ENCODE measurements at regions not wholly inside any gene's neighbourhood (a gene's known extent, or its start where the extent isn't known, plus 50 kb on each side); places are given as distances from the start of the nearest gene placed in this dataset.
A peak's percentile ranks its signal among the peaks of the same experiment; 100 is the strongest.

- ChIA-PET RAD21 (ENCODE audit: low non-redundant PET in 1 of 2, low total read pairs in 2 of 2, uncharacterized antibody in 2 of 2, unreplicated experiment in 2 of 2) (no interaction called here), POLR2A (no interaction called here), CTCF (interaction anchor here (1.5 kb wide), 1 partner anchor 12 kb away, joined by 4 read pairs; no protein-coding TSS in a partner anchor)
- DNase-seq (ENCODE audit: low read depth, low spot score) (no peak), ATAC-seq (no peak)
- Histone ChIP-seq H3K27ac (ENCODE audit: low read depth, low read length) (no peak overlapping the region), H2AFZ (ENCODE audit: low read depth, low read length, poor library complexity, severe bottlenecking) (peak overlapping the region; percentile 23), H3K36me3 (ENCODE audit: control insufficient read depth in 1 of 2, insufficient read depth in 2 of 2, low read length in 2 of 2) (no peaks in the 10 kb centered on the region), H3K4me2 (ENCODE audit: low read length) (peak overlapping the region; percentile 6; the same call in 1 of the 2 replicates), H4K20me1 (ENCODE audit: insufficient read depth) (no peaks in the 10 kb centered on the region), H3K9ac (ENCODE audit: low read length) (no peak overlapping the region), H3K9me2 (ENCODE audit: insufficient read depth) (no peaks in the 10 kb centered on the region), H3K4me1 (ENCODE audit: control insufficient read depth in 1 of 2, insufficient read depth in 2 of 2, low read length in 2 of 2) (peaks cover 0 to 42% of the 10 kb centered on the region in 2 experiments; a peak in 3 of 4 replicates), H3K4me3 (replicated peaks in 1 of 2; ENCODE audit: low read depth in 1 of 2, low read length in 2 of 2) (no peak overlapping the region), H3K79me2 (ENCODE audit: insufficient read depth, low read length) (no peaks in the 10 kb centered on the region), H3K27me3 (ENCODE audit: insufficient read depth, low read length) (no peaks in the 10 kb centered on the region), H3K9me3 (ENCODE audit: control insufficient read depth in 1 of 2, insufficient read depth in 1 of 2, low read depth in 1 of 2, low read length in 2 of 2) (no peaks in the 10 kb centered on the region)
- TF ChIP-seq TCF7L2 (IDR thresholded peaks at IDR 0.05; ENCODE audit: borderline replicate concordance, extremely low read depth, insufficient read depth, insufficient read length), result no peak
- no peak for TF ChIP-seq ZNF274 (IDR thresholded peaks at IDR 0.05; ENCODE audit: low read depth, low read length)
- TF ChIP-seq FOSL1 (IDR thresholded peaks at IDR 0.05; ENCODE audit: low read depth), result peak; percentile 30; the same call in 1 of the 2 replicates
- no peak for TF ChIP-seq ELF1 (IDR thresholded peaks at IDR 0.05; ENCODE audit: borderline replicate concordance, low read depth)
- intact Hi-C loops (cut with micrococcal nuclease), result loop anchor here (10.0 kb wide), 1 partner anchor 520 kb away; no protein-coding TSS in a partner anchor
- BruUV-seq (replicated peaks), result no TSS peak
Observed at GRCh38 chr18:8994603-8995002, 107.9 kb upstream of the NDUFV2 start.

- H3K9me3 ChIP-seq (ENCODE audit: control insufficient read depth in 1 of 2, insufficient read depth in 1 of 2, low read depth in 1 of 2, low read length in 2 of 2), result no peaks in the 10 kb centered on the region
- no peaks in the 10 kb centered on the region for H3K9me2 ChIP-seq (ENCODE audit: insufficient read depth)
- TF ChIP-seq EZH2 (IDR thresholded peaks at IDR 0.05), result no peak
- TF ChIP-seq TCF7L2 (IDR thresholded peaks at IDR 0.05; ENCODE audit: borderline replicate concordance, extremely low read depth, insufficient read depth, insufficient read length), result no peak
- CTCF ChIA-PET, result interaction anchor here (1.5 kb wide), 1 partner anchor 13 kb away, joined by 4 read pairs; no protein-coding TSS in a partner anchor
- RAD21 ChIA-PET (ENCODE audit: low non-redundant PET in 1 of 2, low total read pairs in 2 of 2, uncharacterized antibody in 2 of 2, unreplicated experiment in 2 of 2), result no interaction called here
- no peaks in the 10 kb centered on the region for H3K27me3 ChIP-seq (ENCODE audit: insufficient read depth, low read length)
- no TSS peak for BruUV-seq (replicated peaks)
- no peaks in the 10 kb centered on the region for H3K79me2 ChIP-seq (ENCODE audit: insufficient read depth, low read length)
- no peak overlapping the region for H3K9ac ChIP-seq (ENCODE audit: low read length)
- ATAC-seq, result no peak
- peaks cover 0 to 37% of the 10 kb centered on the region in 2 experiments; a peak in 3 of 4 replicates for H3K4me1 ChIP-seq (ENCODE audit: control insufficient read depth in 1 of 2, insufficient read depth in 2 of 2, low read length in 2 of 2)
- no peaks in the 10 kb centered on the region for H3K36me3 ChIP-seq (ENCODE audit: control insufficient read depth in 1 of 2, insufficient read depth in 2 of 2, low read length in 2 of 2)
- peak overlapping the region; percentile 6; the same call in 1 of the 2 replicates for H3K4me2 ChIP-seq (ENCODE audit: low read length)
- no peak overlapping the region for H3K4me3 ChIP-seq (replicated peaks in 1 of 2; ENCODE audit: low read depth in 1 of 2, low read length in 2 of 2)
- intact Hi-C loops (cut with micrococcal nuclease), result loop anchor here (10.0 kb wide), 1 partner anchor 520 kb away; no protein-coding TSS in a partner anchor
- no peak for DNase-seq (ENCODE audit: low read depth, low spot score)
- no peaks in the 10 kb centered on the region for H4K20me1 ChIP-seq (ENCODE audit: insufficient read depth)
- no peak overlapping the region for H3K27ac ChIP-seq (ENCODE audit: low read depth, low read length)
- peak overlapping the region; percentile 23 for H2AFZ ChIP-seq (ENCODE audit: low read depth, low read length, poor library complexity, severe bottlenecking)
- POLR2A ChIA-PET, result no interaction called here
Observed at GRCh38 chr18:8995096-8995495, 107.4 kb upstream of the NDUFV2 start.

All from HCT116 (cell line).